GM23338 (cell line): ENCODE measurements at regions not wholly inside any gene's neighbourhood (a gene's known extent, or its start where the extent isn't known, plus 50 kb on each side); places are given as distances from the start of the nearest gene placed in this dataset.

Experiments used
- ATAC-seq: fragments of 200-7000 bp; cut with Tn5 transposase; 3 replicates; pipeline ENCODE4 v1.9.1; 2020
- DNase-seq: peaks from one replicate; pipeline ENCODE4 v3.0.0-alpha.2; 2015; ENCODE audit warnings: low spot score
- H2AFZ ChIP-seq: fragments of 200-600 bp; sonication (generic); 2 replicates; pipeline ENCODE4 v1.8.0; 2016; ENCODE audit warnings: antibody characterized with exemption, mild to moderate bottlenecking, moderate library complexity
- H3F3A ChIP-seq: fragments of 200-600 bp; sonication (generic); replicated peaks from 2 replicates; pipeline ENCODE4 v1.8.0; 2017; ENCODE audit warnings: antibody characterized with exemption, mixed run types, low read depth
- H3K27ac ChIP-seq: fragments of 200-600 bp; sonication (generic); 2 replicates; pipeline ENCODE4 v1.6.1; 2016; ENCODE audit warnings: low read depth
- H3K27me3 ChIP-seq: fragments of 200-600 bp; sonication (generic); 2 replicates; pipeline ENCODE4 v1.8.0; 2016; ENCODE audit warnings: mild to moderate bottlenecking, mixed run types, moderate library complexity; ENCODE audit not compliant: insufficient read depth
- H3K36me3 ChIP-seq: fragments of 200-600 bp; sonication (generic); 2 replicates; pipeline ENCODE4 v1.8.0; 2016; ENCODE audit warnings: mild to moderate bottlenecking; ENCODE audit not compliant: insufficient read depth
- H3K4me1 ChIP-seq: fragments of 200-600 bp; sonication (generic); 2 replicates; pipeline ENCODE4 v1.8.0; 2016; ENCODE audit warnings: mild to moderate bottlenecking, moderate library complexity; ENCODE audit not compliant: insufficient read depth
- H3K4me2 ChIP-seq: fragments of 200-600 bp; sonication (generic); 2 replicates; pipeline ENCODE4 v1.7.1; 2017; ENCODE audit warnings: mixed run types
- H3K4me3 ChIP-seq: fragments of 200-600 bp; sonication (generic); 2 replicates; pipeline ENCODE4 v1.6.1; 2016; ENCODE audit warnings: mixed run types
- H3K79me2 ChIP-seq: fragments of 200-600 bp; sonication (generic); replicated peaks from 2 replicates; pipeline ENCODE4 v1.8.0; 2017; ENCODE audit warnings: mild to moderate bottlenecking; ENCODE audit not compliant: insufficient read depth
- H3K9me2 ChIP-seq: fragments of 200-600 bp; sonication (generic); 2 replicates; pipeline ENCODE4 v1.8.0; 2017; ENCODE audit not compliant: insufficient read depth
- H4K20me1 ChIP-seq: fragments of 200-600 bp; sonication (generic); replicated peaks from 2 replicates; pipeline ENCODE4 v1.8.0; 2017; ENCODE audit warnings: mild to moderate bottlenecking; ENCODE audit not compliant: insufficient read depth
- H3K27ac Mint-ChIP-seq: 2 replicates; pipeline ENCODE4 v1.8.0; 2020; ENCODE audit warnings: inconsistent platforms, mild to moderate bottlenecking, moderate library complexity, mixed read lengths
- H3K27me3 Mint-ChIP-seq: 3 replicates; pipeline ENCODE4 v1.8.0; 2022; ENCODE audit warnings: low read depth, mild to moderate bottlenecking, moderate library complexity, mixed read lengths, inconsistent platforms; ENCODE audit not compliant: insufficient read depth, poor library complexity
- H3K36me3 Mint-ChIP-seq: 3 replicates; pipeline ENCODE4 v1.8.0; 2021; ENCODE audit warnings: low read depth, mild to moderate bottlenecking, inconsistent platforms, moderate library complexity, mixed read lengths
- H3K4me1 Mint-ChIP-seq: 3 replicates; pipeline ENCODE4 v1.8.0; 2020; ENCODE audit warnings: mild to moderate bottlenecking, inconsistent platforms, mixed read lengths
- H3K4me3 Mint-ChIP-seq: 3 replicates; pipeline ENCODE4 v1.8.0; 2021; ENCODE audit warnings: moderate library complexity, mild to moderate bottlenecking, inconsistent platforms, mixed read lengths
- H3K9me3 Mint-ChIP-seq: 3 replicates; pipeline ENCODE4 v1.8.0; 2020; ENCODE audit warnings: moderate library complexity, mild to moderate bottlenecking, inconsistent platforms, mixed read lengths
- CTCF ChIP-seq, 2 experiments: fragments of 200-600 bp in 1 of 2; sonication (generic) in 1 of 2; conservative IDR thresholded peaks; 2 replicates each; pipeline versions ENCODE4 v1.5.1 to v1.6.1; 2016 to 2017; ENCODE audit warnings: antibody characterized with exemption in 2 of 2, low read depth in 2 of 2, mild to moderate bottlenecking in 2 of 2, moderate library complexity in 1 of 2
- NANOG ChIP-seq: IDR thresholded peaks from 2 replicates; pipeline ENCODE4 v1.6.1; 2016; ENCODE audit warnings: antibody characterized with exemption, borderline replicate concordance
- POLR2AphosphoS5 ChIP-seq: IDR thresholded peaks from 2 replicates; pipeline ENCODE4 v1.6.1; 2016; ENCODE audit warnings: antibody characterized with exemption, low read depth
- STAT1 ChIP-seq: IDR thresholded peaks from one replicate; pipeline ENCODE4 v1.6.1; 2016; ENCODE audit warnings: antibody characterized with exemption; ENCODE audit not compliant: unreplicated experiment
- ZNF114 ChIP-seq: fragments of 250-450 bp; sonication (Bioruptor Pico); IDR thresholded peaks from 2 replicates; pipeline ENCODE4 v1.5.0; 2020; ENCODE audit warnings: mild to moderate bottlenecking, moderate library complexity
- ZNF331 ChIP-seq: fragments of 250-450 bp; sonication (Bioruptor Pico); IDR thresholded peaks from 2 replicates; pipeline ENCODE4 v1.5.0; 2020; ENCODE audit warnings: low read depth, mild to moderate bottlenecking, moderate library complexity
- ZNF462 ChIP-seq: fragments of 250-450 bp; sonication (Bioruptor Pico); IDR thresholded peaks from 2 replicates; pipeline ENCODE4 v1.5.0; 2020; ENCODE audit warnings: mild to moderate bottlenecking, moderate library complexity

- no peak overlapping the region for H3K4me3 Mint-ChIP-seq
- Histone ChIP-seq H2AFZ (peak overlapping the region; percentile 12; the same call in 1 of the 2 replicates), H4K20me1 (no peaks in the 10 kb centered on the region), H3K36me3 (no peaks in the 10 kb centered on the region; the same call in 1 of the 2 replicates), H3F3A (no peaks in the 10 kb centered on the region), H3K79me2 (no peaks in the 10 kb centered on the region), H3K27me3 (no peaks in the 10 kb centered on the region), H3K27ac (no peak overlapping the region), H3K4me3 (no peak overlapping the region), H3K4me1 (no peaks in the 10 kb centered on the region), H3K4me2 (no peak overlapping the region), H3K9me2 (0 out of 2 replicates have a peak, but pooled peaks cover 6% of the 10 kb centered on the region)
- H3K36me3 Mint-ChIP-seq = peaks cover 10% of the 10 kb centered on the region
- H3K27me3 Mint-ChIP-seq = peaks cover 9% of the 10 kb centered on the region
- H3K9me3 Mint-ChIP-seq = peaks cover 15% of the 10 kb centered on the region
- no peaks in the 10 kb centered on the region for H3K4me1 Mint-ChIP-seq
- ATAC-seq = no peak; the same call in 1 of the 3 replicates
- DNase-seq = no peak
- H3K27ac Mint-ChIP-seq = no peak overlapping the region
- TF ChIP-seq ZNF331 (CRISPR knock-in tag) (no peak), STAT1 (no peak), NANOG (no peak), ZNF114 (no peak), ZNF462 (CRISPR knock-in tag) (no peak), POLR2AphosphoS5 (no peak), CTCF (conservative IDR thresholded peaks at IDR 0.05; ENCODE audit: low read depth in 2 of 2) (no peak)
Observed at GRCh38 chr5:8839361-8840055, 706.4 kb downstream of the SEMA5A start.
